ENCODE measurements at regions not wholly inside any gene's neighbourhood (a gene's known extent, or its start where the extent isn't known, plus 50 kb on each side); places are given as distances from the start of the nearest gene placed in this dataset.

GRCh38 chr5:60143942-60144549, 250.5 kb upstream of the PDE4D start:
- TF ChIP-seq CTCF (IDR thresholded peaks at IDR 0.05): no peak
- TF ChIP-seq POLR2A (IDR thresholded peaks at IDR 0.05): no peak
- no peak for TF ChIP-seq EP300 (IDR thresholded peaks at IDR 0.05; ENCODE audit: low read depth)
- TF ChIP-seq POLR2AphosphoS5 (IDR thresholded peaks at IDR 0.05): no peak

Measured in transverse colon (tissue), 4 donors.